ENCODE measurements at regions not wholly inside any gene's neighbourhood (a gene's known extent, or its start where the extent isn't known, plus 50 kb on each side); places are given as distances from the start of the nearest gene placed in this dataset.

- TF ChIP-seq, protein P1, sequence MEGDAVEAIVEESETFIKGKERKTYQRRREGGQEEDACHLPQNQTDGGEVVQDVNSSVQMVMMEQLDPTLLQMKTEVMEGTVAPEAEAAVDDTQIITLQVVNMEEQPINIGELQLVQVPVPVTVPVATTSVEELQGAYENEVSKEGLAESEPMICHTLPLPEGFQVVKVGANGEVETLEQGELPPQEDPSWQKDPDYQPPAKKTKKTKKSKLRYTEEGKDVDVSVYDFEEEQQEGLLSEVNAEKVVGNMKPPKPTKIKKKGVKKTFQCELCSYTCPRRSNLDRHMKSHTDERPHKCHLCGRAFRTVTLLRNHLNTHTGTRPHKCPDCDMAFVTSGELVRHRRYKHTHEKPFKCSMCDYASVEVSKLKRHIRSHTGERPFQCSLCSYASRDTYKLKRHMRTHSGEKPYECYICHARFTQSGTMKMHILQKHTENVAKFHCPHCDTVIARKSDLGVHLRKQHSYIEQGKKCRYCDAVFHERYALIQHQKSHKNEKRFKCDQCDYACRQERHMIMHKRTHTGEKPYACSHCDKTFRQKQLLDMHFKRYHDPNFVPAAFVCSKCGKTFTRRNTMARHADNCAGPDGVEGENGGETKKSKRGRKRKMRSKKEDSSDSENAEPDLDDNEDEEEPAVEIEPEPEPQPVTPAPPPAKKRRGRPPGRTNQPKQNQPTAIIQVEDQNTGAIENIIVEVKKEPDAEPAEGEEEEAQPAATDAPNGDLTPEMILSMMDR (IDR thresholded peaks at IDR 0.05 in 2 of 3, conservative IDR thresholded peaks at IDR 0.05 in 1 of 3; ENCODE audit: borderline replicate concordance in 1 of 3, insufficient read depth in 1 of 3, low read depth in 2 of 3, low read length in 2 of 3) = no peak
- TF ChIP-seq POLR2AphosphoS5 (IDR thresholded peaks at IDR 0.05; ENCODE audit: low read depth, low read length) (no peak), ATF3 (IDR thresholded peaks at IDR 0.05) (no peak), EZH2 (IDR thresholded peaks at IDR 0.05) (no peak)
Measured at GRCh38 chr5:114113604-114114003, 248.3 kb upstream of the KCNN2 start.
